ENCODE measurements at regions not wholly inside any gene's neighbourhood (a gene's known extent, or its start where the extent isn't known, plus 50 kb on each side); places are given as distances from the start of the nearest gene placed in this dataset.

DNA sequence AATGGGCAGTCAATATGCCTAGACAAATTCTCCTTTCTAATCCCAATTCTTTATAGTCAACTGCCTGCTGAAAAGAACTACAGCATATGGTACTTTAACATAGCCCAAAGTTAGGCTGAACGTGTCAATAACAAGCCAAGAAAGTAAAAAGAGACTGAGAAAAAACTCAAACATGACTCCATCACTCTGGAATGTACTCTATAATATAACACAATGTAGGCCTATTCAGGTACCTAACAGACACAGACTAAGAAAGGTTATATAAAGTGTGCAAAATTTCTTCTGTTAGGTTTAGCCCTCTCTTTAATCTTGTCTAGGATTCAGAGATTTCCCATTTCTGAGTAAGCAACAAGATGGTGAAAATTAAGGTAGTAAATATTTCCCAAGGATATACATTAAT, 209.7 kb upstream of the PRR16 start:
- WGBS, 5 donors = 34 to 45% (median 42%) methylated on average over 1 of the region's 1 CpG
- Histone ChIP-seq H3K4me1 (no peaks in the 10 kb centered on the region), H3K27me3 (no peaks in the 10 kb centered on the region), H3K36me3 (no peaks in the 10 kb centered on the region), H3K4me3 (no peak overlapping the region), H3K9me3 (no peaks in the 10 kb centered on the region), H3K27ac (no peak overlapping the region)
- TF ChIP-seq, protein P1, sequence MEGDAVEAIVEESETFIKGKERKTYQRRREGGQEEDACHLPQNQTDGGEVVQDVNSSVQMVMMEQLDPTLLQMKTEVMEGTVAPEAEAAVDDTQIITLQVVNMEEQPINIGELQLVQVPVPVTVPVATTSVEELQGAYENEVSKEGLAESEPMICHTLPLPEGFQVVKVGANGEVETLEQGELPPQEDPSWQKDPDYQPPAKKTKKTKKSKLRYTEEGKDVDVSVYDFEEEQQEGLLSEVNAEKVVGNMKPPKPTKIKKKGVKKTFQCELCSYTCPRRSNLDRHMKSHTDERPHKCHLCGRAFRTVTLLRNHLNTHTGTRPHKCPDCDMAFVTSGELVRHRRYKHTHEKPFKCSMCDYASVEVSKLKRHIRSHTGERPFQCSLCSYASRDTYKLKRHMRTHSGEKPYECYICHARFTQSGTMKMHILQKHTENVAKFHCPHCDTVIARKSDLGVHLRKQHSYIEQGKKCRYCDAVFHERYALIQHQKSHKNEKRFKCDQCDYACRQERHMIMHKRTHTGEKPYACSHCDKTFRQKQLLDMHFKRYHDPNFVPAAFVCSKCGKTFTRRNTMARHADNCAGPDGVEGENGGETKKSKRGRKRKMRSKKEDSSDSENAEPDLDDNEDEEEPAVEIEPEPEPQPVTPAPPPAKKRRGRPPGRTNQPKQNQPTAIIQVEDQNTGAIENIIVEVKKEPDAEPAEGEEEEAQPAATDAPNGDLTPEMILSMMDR (IDR thresholded peaks at IDR 0.05) = no peak
- no peak for TF ChIP-seq POLR2A (IDR thresholded peaks at IDR 0.05)
- no peak for TF ChIP-seq POLR2AphosphoS5 (IDR thresholded peaks at IDR 0.05)
- TF ChIP-seq EP300 (IDR thresholded peaks at IDR 0.05) = no peak
- no peak for DNase-seq
- intact Hi-C loops (cut with DNase I; ENCODE audit: low total_unique reads) = no loop called here

- no peak overlapping the region for H3K27ac ChIP-seq
- TF ChIP-seq, protein P1 (IDR thresholded peaks at IDR 0.05) = no peak
- TF ChIP-seq POLR2AphosphoS5 (IDR thresholded peaks at IDR 0.05) = no peak
- no peak for TF ChIP-seq POLR2A (IDR thresholded peaks at IDR 0.05)
- no peak for TF ChIP-seq EP300 (IDR thresholded peaks at IDR 0.05)
- 33 to 87% (median 38%) methylated on average over 2 of the region's 2 CpGs for WGBS, 5 donors
Observed at GRCh38 chr5:120255214-120255613, 208.9 kb upstream of the PRR16 start.

GRCh38 chr5:120256376-120256775, 207.7 kb upstream of the PRR16 start:
- DNase-seq = no peak
- Histone ChIP-seq H3K27ac (no peak overlapping the region), H3K27me3 (no peaks in the 10 kb centered on the region), H3K9me3 (no peaks in the 10 kb centered on the region), H3K4me1 (no peaks in the 10 kb centered on the region), H3K36me3 (no peaks in the 10 kb centered on the region), H3K4me3 (no peak overlapping the region)
- TF ChIP-seq POLR2A (IDR thresholded peaks at IDR 0.05) (no peak), EP300 (IDR thresholded peaks at IDR 0.05) (no peak), POLR2AphosphoS5 (IDR thresholded peaks at IDR 0.05) (no peak)
- TF ChIP-seq, protein P1 (IDR thresholded peaks at IDR 0.05) = no peak
- intact Hi-C loops (cut with DNase I; ENCODE audit: low total_unique reads) = no loop called here
- WGBS, 5 donors = 36 to 62% (median 47%) methylated on average over 1 of the region's 1 CpG

More at GRCh38 chr5:120255214-120255613, 208.9 kb upstream of the PRR16 start:
- H3K4me3 ChIP-seq = no peak overlapping the region
- H3K36me3 ChIP-seq = no peaks in the 10 kb centered on the region
- H3K4me1 ChIP-seq = no peaks in the 10 kb centered on the region
- H3K9me3 ChIP-seq = no peaks in the 10 kb centered on the region
- no peaks in the 10 kb centered on the region for H3K27me3 ChIP-seq
- DNase-seq = no peak
- intact Hi-C loops (cut with DNase I; ENCODE audit: low total_unique reads) = no loop called here

- 73 to 85% (median 79%) methylated on average over 3 of the region's 3 CpGs for WGBS, 5 donors
- no peak overlapping the region for H3K27ac ChIP-seq
- H3K9me3 ChIP-seq = no peaks in the 10 kb centered on the region
- no peaks in the 10 kb centered on the region for H3K4me1 ChIP-seq
- intact Hi-C loops (cut with DNase I; ENCODE audit: low total_unique reads) = no loop called here
- no peaks in the 10 kb centered on the region for H3K36me3 ChIP-seq
- H3K4me3 ChIP-seq = no peak overlapping the region
- no peak for DNase-seq
- TF ChIP-seq, protein P1 (IDR thresholded peaks at IDR 0.05) = no peak
- TF ChIP-seq POLR2A (IDR thresholded peaks at IDR 0.05) (no peak), EP300 (IDR thresholded peaks at IDR 0.05) (no peak), POLR2AphosphoS5 (IDR thresholded peaks at IDR 0.05) (no peak)
- no peaks in the 10 kb centered on the region for H3K27me3 ChIP-seq
Observed at GRCh38 chr5:120257358-120257971, 206.6 kb upstream of the PRR16 start.
